PC-3 (cell line): ENCODE measurements at regions not wholly inside any gene's neighbourhood (a gene's known extent, or its start where the extent isn't known, plus 50 kb on each side); places are given as distances from the start of the nearest gene placed in this dataset.

ENCODE experiments used
- ATAC-seq: fragments of 200-7000 bp; cut with Tn5 transposase; 2 replicates; pipeline ENCODE4 v1.9.1; 2020; ENCODE audit warnings: mild to moderate bottlenecking, moderate library complexity
- BruUV-seq: library from RNA; stranded (reverse); fragments of 400-500 nt; replicated peaks from 2 replicates; lab custom pipeline; 2021; lab: Mats Ljungman, UMichigan
- CTCF ChIA-PET: fragments of 300-600 bp; sonication (Branson Sonifier 250); formaldehyde crosslinking; loops from one replicate; lab custom pipeline; 2022; ENCODE audit warnings: antibody characterized with exemption; lab: Charles Lee
- POLR2A ChIA-PET: fragments of 300-600 bp; sonication (Branson Sonifier 250); formaldehyde crosslinking; loops from one replicate; lab custom pipeline; 2022; ENCODE audit warnings: antibody characterized with exemption; ENCODE audit not compliant: unreplicated experiment; lab: Charles Lee
- DNase-seq: peaks from one replicate; pipeline ENCODE4 v3.0.0-alpha.2; 2015
- H2AFZ ChIP-seq: fragments of 300-600 bp; sonication (generic); 2 replicates; pipeline ENCODE4 v1.6.0; 2016; ENCODE audit warnings: antibody characterized with exemption, low read length
- H3F3A ChIP-seq: fragments of 300-600 bp; sonication (generic); one replicate; pipeline ENCODE4 v1.6.0; 2017; ENCODE audit warnings: antibody characterized with exemption, low read length, control low read depth, mild to moderate bottlenecking; ENCODE audit not compliant: unreplicated experiment
- H3K27ac ChIP-seq: fragments of 300-600 bp; sonication (generic); 2 replicates; pipeline ENCODE4 v1.5.1; 2016; ENCODE audit warnings: mild to moderate bottlenecking, low read length
- H3K27me3 ChIP-seq: fragments of 300-600 bp; sonication (generic); 2 replicates; pipeline ENCODE4 v1.6.1; 2016; ENCODE audit warnings: low read length, mixed read lengths
- H3K36me3 ChIP-seq: fragments of 300-600 bp; sonication (generic); 2 replicates; pipeline ENCODE4 v1.6.1; 2016; ENCODE audit warnings: low read depth, mixed run types, low read length, mixed read lengths
- H3K4me1 ChIP-seq: fragments of 300-600 bp; sonication (generic); 2 replicates; pipeline ENCODE4 v1.5.1; 2016; ENCODE audit warnings: low read length; ENCODE audit not compliant: insufficient read depth
- H3K4me2 ChIP-seq: fragments of 300-600 bp; sonication (generic); 2 replicates; pipeline ENCODE4 v1.6.0; 2016; ENCODE audit warnings: low read length
- H3K4me3 ChIP-seq: fragments of 300-600 bp; sonication (generic); 2 replicates; pipeline ENCODE4 v1.5.1; 2016; ENCODE audit warnings: mild to moderate bottlenecking, low read length, mixed read lengths
- H3K79me2 ChIP-seq: fragments of 300-600 bp; sonication (generic); 2 replicates; pipeline ENCODE4 v1.6.1; 2017; ENCODE audit warnings: low read length, mixed read lengths
- H3K9ac ChIP-seq: fragments of 300-600 bp; sonication (generic); 2 replicates; pipeline ENCODE4 v1.6.0; 2016; ENCODE audit warnings: mild to moderate bottlenecking, low read length
- H3K9me2 ChIP-seq: fragments of 300-600 bp; sonication (generic); replicated peaks from 2 replicates; pipeline ENCODE4 v1.6.1; 2016; ENCODE audit warnings: mixed run types, low read length, mixed read lengths
- H3K9me3 ChIP-seq: fragments of 300-600 bp; sonication (generic); 2 replicates; pipeline ENCODE4 v1.6.1; 2016; ENCODE audit warnings: low read length, mixed read lengths
- H4K20me1 ChIP-seq: fragments of 300-600 bp; sonication (generic); 2 replicates; pipeline ENCODE4 v1.6.1; 2016; ENCODE audit warnings: low read length, mixed read lengths
- EZH2 ChIP-seq: fragments of 300-600 bp; sonication (generic); IDR thresholded peaks from one replicate; pipeline ENCODE4 v1.6.1; 2017; ENCODE audit warnings: antibody characterized with exemption, mild to moderate bottlenecking, low read length; ENCODE audit not compliant: unreplicated experiment
- EZH2phosphoT487 ChIP-seq: fragments of 300-600 bp; sonication (generic); IDR thresholded peaks from 2 replicates; pipeline ENCODE4 v1.6.1; 2018; ENCODE audit warnings: mild to moderate bottlenecking, antibody characterized with exemption, low read length, borderline replicate concordance
- intact Hi-C: fragments of 100-400 bp; cut with micrococcal nuclease; formaldehyde crosslinking; loops from 2 replicates; pipeline ENCODE4 v1.9.0; 2023
- TF ChIP-seq, protein P1 (sequence below): fragments of 300-600 bp; sonication (generic); conservative IDR thresholded peaks from 2 replicates; pipeline ENCODE4 v1.5.1; 2017; ENCODE audit warnings: antibody characterized with exemption, low read depth, mild to moderate bottlenecking, low read length

DNA sequence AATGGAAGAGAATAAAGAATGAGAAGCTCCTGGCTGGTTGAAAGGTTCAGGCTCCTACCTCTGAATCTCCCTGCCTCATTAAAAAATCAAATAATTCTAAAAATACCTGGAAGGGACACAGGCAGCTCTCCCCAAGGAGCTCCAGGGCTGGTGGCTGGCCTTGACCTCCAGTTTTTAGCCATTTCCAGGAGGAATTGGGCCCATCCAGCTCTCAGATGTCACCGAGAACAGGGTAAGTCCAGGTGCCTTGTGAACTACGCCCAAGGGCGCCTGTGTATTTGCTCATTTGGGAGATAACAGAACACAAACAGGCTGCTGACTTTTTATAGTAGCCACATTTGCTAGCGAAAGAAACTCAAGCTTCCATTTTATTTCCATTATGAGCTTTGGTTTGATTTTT is 321.0 kb upstream of the C1orf174 start:
- Histone ChIP-seq H3K4me1 (no peaks in the 10 kb centered on the region), H3F3A (no peaks in the 10 kb centered on the region), H3K9me3 (no peaks in the 10 kb centered on the region), H3K36me3 (no peaks in the 10 kb centered on the region), H3K9me2 (no peaks in the 10 kb centered on the region), H4K20me1 (no peaks in the 10 kb centered on the region), H3K4me2 (no peak overlapping the region), H3K27me3 (peaks cover 64% of the 10 kb centered on the region), H3K27ac (no peak overlapping the region), H3K9ac (no peak overlapping the region), H3K79me2 (no peaks in the 10 kb centered on the region), H3K4me3 (no peak overlapping the region), H2AFZ (no peak overlapping the region)
- intact Hi-C loops, result no loop called here
- TF ChIP-seq EZH2 (no peak), EZH2phosphoT487 (no peak)
- TF ChIP-seq, protein P1, sequence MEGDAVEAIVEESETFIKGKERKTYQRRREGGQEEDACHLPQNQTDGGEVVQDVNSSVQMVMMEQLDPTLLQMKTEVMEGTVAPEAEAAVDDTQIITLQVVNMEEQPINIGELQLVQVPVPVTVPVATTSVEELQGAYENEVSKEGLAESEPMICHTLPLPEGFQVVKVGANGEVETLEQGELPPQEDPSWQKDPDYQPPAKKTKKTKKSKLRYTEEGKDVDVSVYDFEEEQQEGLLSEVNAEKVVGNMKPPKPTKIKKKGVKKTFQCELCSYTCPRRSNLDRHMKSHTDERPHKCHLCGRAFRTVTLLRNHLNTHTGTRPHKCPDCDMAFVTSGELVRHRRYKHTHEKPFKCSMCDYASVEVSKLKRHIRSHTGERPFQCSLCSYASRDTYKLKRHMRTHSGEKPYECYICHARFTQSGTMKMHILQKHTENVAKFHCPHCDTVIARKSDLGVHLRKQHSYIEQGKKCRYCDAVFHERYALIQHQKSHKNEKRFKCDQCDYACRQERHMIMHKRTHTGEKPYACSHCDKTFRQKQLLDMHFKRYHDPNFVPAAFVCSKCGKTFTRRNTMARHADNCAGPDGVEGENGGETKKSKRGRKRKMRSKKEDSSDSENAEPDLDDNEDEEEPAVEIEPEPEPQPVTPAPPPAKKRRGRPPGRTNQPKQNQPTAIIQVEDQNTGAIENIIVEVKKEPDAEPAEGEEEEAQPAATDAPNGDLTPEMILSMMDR, result no peak
- no peak for ATAC-seq
- no TSS peak for BruUV-seq
- ChIA-PET CTCF (no interaction called here), POLR2A (no interaction called here)
- DNase-seq, result no peak

DNA sequence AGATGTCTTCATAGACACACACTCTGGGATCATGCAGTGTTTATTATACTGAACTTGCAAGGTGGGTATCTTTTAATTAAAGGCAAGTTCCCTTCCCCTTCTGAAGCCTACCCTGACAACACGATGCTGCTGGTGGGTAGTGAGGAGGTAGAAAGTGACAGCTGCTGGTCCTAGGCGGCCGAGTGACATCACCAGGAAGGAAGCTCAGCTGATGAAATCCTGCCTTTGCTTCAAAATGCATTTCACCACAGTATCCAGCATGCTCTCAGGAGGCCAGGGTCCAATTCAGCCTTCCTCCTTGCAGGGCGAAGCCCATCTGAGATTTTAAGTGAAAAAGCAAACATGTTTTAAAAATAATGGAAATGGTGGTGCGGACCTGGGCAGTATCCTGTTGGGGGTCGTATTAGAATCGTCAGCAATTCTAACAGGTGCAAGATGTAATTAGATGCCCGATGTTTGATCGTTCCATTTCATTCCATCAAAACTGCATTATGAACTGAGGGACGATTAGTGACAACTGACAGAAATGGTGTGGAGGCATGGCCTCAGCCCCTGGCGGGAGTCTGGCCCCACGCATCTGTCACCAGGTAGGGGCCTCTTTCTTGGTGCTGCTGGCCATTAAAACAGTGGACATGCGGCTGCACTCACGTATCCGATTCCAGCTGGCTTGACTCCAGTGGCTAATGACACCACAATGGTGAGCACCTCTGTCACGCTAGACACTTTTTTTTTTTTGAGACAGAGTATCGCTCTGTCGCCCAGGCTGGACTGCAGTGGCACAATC is 324.8 kb upstream of the C1orf174 start:
- ATAC-seq, result no peak
- no peak overlapping the region for H3K27ac ChIP-seq
- CTCF ChIA-PET, result no interaction called here
- H3F3A ChIP-seq, result no peaks in the 10 kb centered on the region
- H4K20me1 ChIP-seq, result no peaks in the 10 kb centered on the region
- no peaks in the 10 kb centered on the region for H3K79me2 ChIP-seq
- H3K9ac ChIP-seq, result no peak overlapping the region
- no peak overlapping the region for H3K4me2 ChIP-seq
- no peak overlapping the region for H2AFZ ChIP-seq
- no peaks in the 10 kb centered on the region for H3K9me2 ChIP-seq
- H3K4me1 ChIP-seq, result no peaks in the 10 kb centered on the region
- POLR2A ChIA-PET, result no interaction called here
- H3K27me3 ChIP-seq, result peaks cover 56% of the 10 kb centered on the region
- no peak overlapping the region for H3K4me3 ChIP-seq
- intact Hi-C loops, result no loop called here
- no peaks in the 10 kb centered on the region for H3K36me3 ChIP-seq
- BruUV-seq, result no TSS peak
- TF ChIP-seq, protein P1, result no peak
- no peak for TF ChIP-seq EZH2phosphoT487
- TF ChIP-seq EZH2, result no peak
- no peak for DNase-seq
- H3K9me3 ChIP-seq, result no peaks in the 10 kb centered on the region

DNA sequence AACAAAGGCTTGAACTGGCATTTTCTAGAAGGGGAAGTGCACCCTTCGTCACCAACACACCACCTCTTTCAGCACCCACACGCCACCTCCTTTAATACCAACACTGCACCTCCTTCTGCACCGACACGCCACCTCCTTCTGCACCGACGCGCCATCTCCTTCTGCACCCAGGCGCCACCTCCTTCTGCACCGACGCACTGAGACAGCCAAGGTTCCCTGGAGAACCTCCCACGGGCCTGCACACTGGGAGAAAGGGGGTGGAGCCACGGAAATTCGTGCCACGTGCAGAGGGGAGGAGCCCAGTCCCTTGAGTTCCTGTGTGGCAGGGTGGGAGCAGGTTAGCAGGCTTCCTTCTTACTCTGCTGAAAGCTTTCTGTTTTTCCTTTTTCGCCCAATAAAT is 327.9 kb upstream of the C1orf174 start:
- Histone ChIP-seq H2AFZ (no peak overlapping the region), H3K4me2 (no peak overlapping the region), H4K20me1 (no peaks in the 10 kb centered on the region), H3K36me3 (no peaks in the 10 kb centered on the region), H3K4me3 (no peak overlapping the region), H3K9me2 (no peaks in the 10 kb centered on the region), H3K9me3 (no peaks in the 10 kb centered on the region), H3K9ac (no peak overlapping the region), H3K27me3 (peaks cover 52% of the 10 kb centered on the region), H3K27ac (no peak overlapping the region), H3K79me2 (no peaks in the 10 kb centered on the region), H3F3A (no peaks in the 10 kb centered on the region), H3K4me1 (no peaks in the 10 kb centered on the region)
- no TSS peak for BruUV-seq
- POLR2A ChIA-PET, result no interaction called here
- TF ChIP-seq, protein P1, result no peak
- TF ChIP-seq EZH2phosphoT487 (no peak), EZH2 (no peak)
- CTCF ChIA-PET, result no interaction called here
- no peak for DNase-seq
- ATAC-seq, result no peak
- intact Hi-C loops, result no loop called here
